WTC11 (cell line): ENCODE measurements at regions not wholly inside any gene's neighbourhood (a gene's known extent, or its start where the extent isn't known, plus 50 kb on each side); places are given as distances from the start of the nearest gene placed in this dataset.
A peak's percentile ranks its signal among the peaks of the same experiment; 100 is the strongest.

Experiments used
- ATAC-seq: fragments of 200-7000 bp; cut with Tn5 transposase; 2 replicates; pipeline ENCODE4 v1.10.0; 2021; ENCODE audit warnings: mild to moderate bottlenecking, moderate library complexity
- CTCF ChIA-PET: fragments of 300-600 bp; sonication (Branson Sonifier 250); formaldehyde crosslinking; loops from one replicate; lab custom pipeline; 2021; ENCODE audit warnings: antibody characterized with exemption; lab: Charles Lee
- POLR2A ChIA-PET: fragments of 350-600 bp; sonication (Branson Sonifier 250); formaldehyde crosslinking; loops from one replicate; lab custom pipeline; 2021; ENCODE audit warnings: antibody characterized with exemption; lab: Charles Lee
- DNase-seq: peaks from one replicate; pipeline ENCODE4 v3.0.0; 2021; ENCODE audit warnings: low spot score
- H3K27ac Mint-ChIP-seq: 2 replicates; pipeline ENCODE4 v1.8.0; 2021; ENCODE audit warnings: mixed read lengths
- H3K27me3 Mint-ChIP-seq: 2 replicates; pipeline ENCODE4 v1.8.0; 2021; ENCODE audit warnings: low read depth, mild to moderate bottlenecking, moderate library complexity, mixed read lengths
- H3K36me3 Mint-ChIP-seq: 2 replicates; pipeline ENCODE4 v1.8.0; 2021; ENCODE audit warnings: mixed read lengths
- H3K4me1 Mint-ChIP-seq: 2 replicates; pipeline ENCODE4 v1.8.0; 2022; ENCODE audit warnings: mixed read lengths
- H3K4me3 Mint-ChIP-seq: 2 replicates; pipeline ENCODE4 v1.8.0; 2021; ENCODE audit warnings: mild to moderate bottlenecking, moderate library complexity, mixed read lengths
- H3K9me3 Mint-ChIP-seq: 2 replicates; pipeline ENCODE4 v1.8.0; 2021; ENCODE audit warnings: mixed read lengths
- ATF1 ChIP-seq: sonication (generic); formaldehyde crosslinking; IDR thresholded peaks from 2 replicates; pipeline ENCODE4 v1.8.1; 2023; ENCODE audit warnings: mild to moderate bottlenecking, moderate library complexity, missing genetic modification reagents
- ATF3 ChIP-seq: sonication (generic); formaldehyde crosslinking; conservative IDR thresholded peaks from 2 replicates; pipeline ENCODE4 v1.8.1; 2022; ENCODE audit warnings: mild to moderate bottlenecking, missing genetic modification reagents
- HMGXB4 ChIP-seq: sonication (generic); formaldehyde crosslinking; IDR thresholded peaks from 2 replicates; pipeline ENCODE4 v1.8.1; 2023; ENCODE audit warnings: mild to moderate bottlenecking, moderate library complexity, missing genetic modification reagents
- IRF1 ChIP-seq: sonication (generic); formaldehyde crosslinking; IDR thresholded peaks from 2 replicates; pipeline ENCODE4 v1.8.0; 2023; ENCODE audit warnings: missing genetic modification reagents
- IRF2 ChIP-seq: sonication (generic); formaldehyde crosslinking; IDR thresholded peaks from 2 replicates; pipeline ENCODE4 v1.8.0; 2022; ENCODE audit warnings: low read depth, missing genetic modification reagents, borderline replicate concordance
- KAT7 ChIP-seq: sonication (generic); formaldehyde crosslinking; IDR thresholded peaks from 2 replicates; pipeline ENCODE4 v1.8.1; 2023; ENCODE audit warnings: missing genetic modification reagents, mild to moderate bottlenecking, borderline replicate concordance
- MAX ChIP-seq: sonication (generic); formaldehyde crosslinking; IDR thresholded peaks from 2 replicates; pipeline ENCODE4 v1.8.0; 2022; ENCODE audit warnings: mild to moderate bottlenecking, missing genetic modification reagents
- NFE2L1 ChIP-seq: sonication (generic); formaldehyde crosslinking; IDR thresholded peaks from 2 replicates; pipeline ENCODE4 v1.8.1; 2023; ENCODE audit warnings: missing genetic modification reagents
- PREB ChIP-seq: sonication (generic); formaldehyde crosslinking; IDR thresholded peaks from 2 replicates; pipeline ENCODE4 v1.8.1; 2022; ENCODE audit warnings: mild to moderate bottlenecking, missing genetic modification reagents, moderate library complexity, borderline replicate concordance
- USF1 ChIP-seq: sonication (generic); formaldehyde crosslinking; IDR thresholded peaks from 2 replicates; pipeline ENCODE4 v1.8.0; 2022; ENCODE audit warnings: mild to moderate bottlenecking, missing genetic modification reagents
- ZNF138 ChIP-seq: sonication (generic); formaldehyde crosslinking; conservative IDR thresholded peaks from 2 replicates; pipeline ENCODE4 v1.8.1; 2022; ENCODE audit warnings: mild to moderate bottlenecking, moderate library complexity, missing genetic modification reagents
- ZNF317 ChIP-seq: sonication (generic); formaldehyde crosslinking; IDR thresholded peaks from 2 replicates; pipeline ENCODE4 v1.8.1; 2023; ENCODE audit warnings: low read depth, mild to moderate bottlenecking, moderate library complexity, missing genetic modification reagents, borderline replicate concordance
- ZSCAN18 ChIP-seq: fragments of 250-450 bp; sonication (Bioruptor Pico); IDR thresholded peaks from 2 replicates; pipeline ENCODE4 v2.1.2; 2022; ENCODE audit warnings: mild to moderate bottlenecking, moderate library complexity
- TF ChIP-seq, protein P1 (sequence below): sonication (generic); formaldehyde crosslinking; IDR thresholded peaks from 2 replicates; pipeline ENCODE4 v1.8.1; 2022; ENCODE audit warnings: mild to moderate bottlenecking, moderate library complexity, missing genetic modification reagents
- TF ChIP-seq, protein P2 (sequence below): sonication (generic); formaldehyde crosslinking; IDR thresholded peaks from 2 replicates; pipeline ENCODE4 v1.8.1; 2023; ENCODE audit warnings: mild to moderate bottlenecking, missing genetic modification reagents, moderate library complexity

DNA sequence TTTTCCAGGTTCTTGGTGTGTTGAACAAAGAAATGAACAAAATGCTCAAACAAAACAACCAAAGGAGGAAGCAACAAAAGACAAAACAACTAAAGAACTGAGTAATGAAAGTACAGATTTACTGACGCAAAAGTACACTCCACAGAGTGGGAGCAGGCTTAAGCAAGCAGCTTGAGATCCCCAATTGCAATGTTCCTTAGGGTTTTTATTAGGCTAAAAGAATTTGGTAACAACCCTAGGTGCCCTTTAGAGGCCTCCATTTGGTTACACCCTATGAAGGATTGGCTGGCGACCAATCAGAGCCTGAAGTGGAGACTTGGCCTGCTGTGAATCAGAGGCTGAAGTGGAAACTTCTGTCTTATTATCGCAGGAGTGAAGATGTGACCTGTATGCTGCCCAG is 243.4 kb upstream of the ATP10A start (continued):
- no peak for TF ChIP-seq IRF1 (CRISPR knock-in tag)
- TF ChIP-seq, all 79 proteins: peak for 0

DNA sequence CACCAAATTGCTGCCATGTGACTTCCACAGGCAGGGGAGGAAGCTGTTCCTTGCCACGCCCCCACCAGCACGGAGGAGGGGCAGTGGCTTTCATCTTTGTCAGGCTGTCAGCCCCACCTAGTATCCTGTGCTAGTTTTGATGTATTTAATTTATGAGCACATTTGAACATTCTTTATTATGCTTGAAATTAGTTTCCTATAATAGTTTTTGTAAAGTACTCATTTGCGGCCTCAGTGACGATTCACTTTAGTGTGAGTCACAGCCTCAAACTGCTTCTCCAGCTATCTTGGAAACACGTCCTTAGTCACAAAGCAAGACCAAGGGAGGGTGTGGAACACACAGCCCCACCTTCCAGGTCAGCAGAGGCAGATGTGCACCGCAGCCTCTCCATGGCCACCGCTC is 239.9 kb upstream of the ATP10A start:
- ChIA-PET POLR2A (no interaction called here), CTCF (interaction anchor here (1.5 to 1.9 kb wide), 2 partner anchors 157 to 762 kb away, joined by 3 to 7 read pairs; no protein-coding TSS in a partner anchor)
- Mint-ChIP-seq H3K4me1 (peaks cover 25% of the 10 kb centered on the region), H3K27me3 (no peaks in the 10 kb centered on the region), H3K27ac (0 out of 2 replicates have a peak overlapping the region, but pooled peaks have one; percentile 26), H3K9me3 (peaks cover 24% of the 10 kb centered on the region), H3K36me3 (peaks cover 26% of the 10 kb centered on the region), H3K4me3 (no peak overlapping the region)
- ATAC-seq (peak; percentile 48), DNase-seq (no peak)
- TF ChIP-seq, protein P1, sequence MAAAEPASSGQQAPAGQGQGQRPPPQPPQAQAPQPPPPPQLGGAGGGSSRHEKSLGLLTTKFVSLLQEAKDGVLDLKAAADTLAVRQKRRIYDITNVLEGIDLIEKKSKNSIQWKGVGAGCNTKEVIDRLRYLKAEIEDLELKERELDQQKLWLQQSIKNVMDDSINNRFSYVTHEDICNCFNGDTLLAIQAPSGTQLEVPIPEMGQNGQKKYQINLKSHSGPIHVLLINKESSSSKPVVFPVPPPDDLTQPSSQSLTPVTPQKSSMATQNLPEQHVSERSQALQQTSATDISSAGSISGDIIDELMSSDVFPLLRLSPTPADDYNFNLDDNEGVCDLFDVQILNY (CRISPR knock-in tag) = no peak
- TF ChIP-seq USF1 (CRISPR knock-in tag) = 0 out of 2 replicates have a peak, but pooled peaks have one; percentile 43

- no peak overlapping the region for H3K4me3 Mint-ChIP-seq
- CTCF ChIA-PET = no interaction called here
- peaks cover 25% of the 10 kb centered on the region for H3K4me1 Mint-ChIP-seq
- H3K9me3 Mint-ChIP-seq = peaks cover 23% of the 10 kb centered on the region
- no peak for DNase-seq
- POLR2A ChIA-PET = no interaction called here
- H3K27ac Mint-ChIP-seq = peak overlapping the region; percentile 37
- H3K27me3 Mint-ChIP-seq = no peaks in the 10 kb centered on the region
- peak; percentile 71; the same call in 1 of the 2 replicates for TF ChIP-seq NFE2L1 (CRISPR knock-in tag)
- TF ChIP-seq HMGXB4 (CRISPR knock-in tag) = no peak
- 0 out of 2 replicates have a peak, but pooled peaks have one; percentile 37 for TF ChIP-seq MAX (CRISPR knock-in tag)
- TF ChIP-seq, all 79 proteins: peak for 2
- ATAC-seq = peak; percentile 38; the same call in 1 of the 2 replicates
- H3K36me3 Mint-ChIP-seq = peaks cover 26% of the 10 kb centered on the region
These were observed 239.2 kb upstream of the ATP10A start for GRCh38 chr15:26102365-26102764.

DNA sequence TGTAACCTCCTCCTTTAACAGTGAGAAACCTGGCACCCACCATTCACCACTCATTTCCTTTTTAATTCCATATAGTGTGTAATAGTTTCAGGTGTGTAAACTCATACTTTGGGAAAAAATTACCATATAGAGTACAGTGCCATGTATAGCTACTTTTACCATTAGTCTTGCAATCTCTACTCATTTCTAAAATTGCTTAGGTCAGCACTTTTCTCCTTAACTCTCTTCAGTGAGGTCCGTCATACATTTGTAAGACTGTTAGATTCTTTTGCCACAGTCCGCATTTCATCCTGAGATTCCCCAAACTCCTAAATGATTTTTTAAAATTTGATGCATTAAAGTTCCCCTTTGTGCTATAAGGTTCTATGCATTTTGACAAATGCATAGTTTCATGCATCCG is 238.3 kb upstream of the ATP10A start:
- Mint-ChIP-seq H3K4me3 (no peak overlapping the region), H3K27me3 (no peaks in the 10 kb centered on the region), H3K4me1 (peaks cover 25% of the 10 kb centered on the region), H3K9me3 (peaks cover 15% of the 10 kb centered on the region), H3K27ac (no peak overlapping the region), H3K36me3 (peaks cover 19% of the 10 kb centered on the region)
- ChIA-PET POLR2A (no interaction called here), CTCF (no interaction called here)
- ATAC-seq = no peak
- no peak for DNase-seq
- no peak for TF ChIP-seq ATF3
- no peak for TF ChIP-seq NFE2L1 (CRISPR knock-in tag)
- TF ChIP-seq ZNF317 (CRISPR knock-in tag) = no peak
- no peak for TF ChIP-seq ZNF138 (CRISPR knock-in tag)
- TF ChIP-seq PREB = no peak
- TF ChIP-seq MAX (CRISPR knock-in tag) = no peak
- no peak for TF ChIP-seq IRF2 (CRISPR knock-in tag)
- TF ChIP-seq KAT7 = no peak
- no peak for TF ChIP-seq ATF1 (CRISPR knock-in tag)
- no peak for TF ChIP-seq ZSCAN18 (CRISPR knock-in tag)
- TF ChIP-seq, protein P2, sequence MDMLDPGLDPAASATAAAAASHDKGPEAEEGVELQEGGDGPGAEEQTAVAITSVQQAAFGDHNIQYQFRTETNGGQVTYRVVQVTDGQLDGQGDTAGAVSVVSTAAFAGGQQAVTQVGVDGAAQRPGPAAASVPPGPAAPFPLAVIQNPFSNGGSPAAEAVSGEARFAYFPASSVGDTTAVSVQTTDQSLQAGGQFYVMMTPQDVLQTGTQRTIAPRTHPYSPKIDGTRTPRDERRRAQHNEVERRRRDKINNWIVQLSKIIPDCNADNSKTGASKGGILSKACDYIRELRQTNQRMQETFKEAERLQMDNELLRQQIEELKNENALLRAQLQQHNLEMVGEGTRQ = no peak
